Keratinocyte (primary cell): ENCODE measurements at regions not wholly inside any gene's neighbourhood (a gene's known extent, or its start where the extent isn't known, plus 50 kb on each side); places are given as distances from the start of the nearest gene placed in this dataset.

Source experiments
- DNase-seq: peaks from one replicate; pipeline ENCODE4 v3.0.0-alpha.2; 2011; ENCODE audit warnings: low read depth, missing footprints, low spot score
- FAIRE-seq: peaks from 2 replicates; lab custom pipeline; 2011; peaks lifted over from hg19 to GRCh38; lab: Jason Lieb, UNC
- H2AFZ ChIP-seq: 2 replicates; pipeline ENCODE4 v1.6.0; 2012; ENCODE audit warnings: low read length, control low read depth, inconsistent platforms; ENCODE audit not compliant: control insufficient read depth
- H3K27ac ChIP-seq: 2 replicates; pipeline ENCODE4 v1.5.1; 2011; ENCODE audit warnings: low read length; ENCODE audit not compliant: control insufficient read depth, insufficient read depth
- H3K27me3 ChIP-seq: 3 replicates; pipeline ENCODE4 v1.6.0; 2011; ENCODE audit warnings: low read length; ENCODE audit not compliant: control insufficient read depth, insufficient read depth; ENCODE audit errors: extremely low read depth
- H3K36me3 ChIP-seq, 2 experiments: 2 replicates in 1 of 2; 3 replicates in 1 of 2; pipeline ENCODE4 v1.5.1; 2011; ENCODE audit warnings: low read length in 2 of 2, mild to moderate bottlenecking in 1 of 2; ENCODE audit not compliant: control insufficient read depth in 2 of 2, insufficient read depth in 2 of 2; ENCODE audit errors: extremely low read depth in 1 of 2
- H3K4me1 ChIP-seq: 3 replicates; pipeline ENCODE4 v1.5.1; 2011; ENCODE audit warnings: low read length; ENCODE audit not compliant: control insufficient read depth, insufficient read depth; ENCODE audit errors: extremely low read depth
- H3K4me2 ChIP-seq: 3 replicates; pipeline ENCODE4 v1.6.0; 2011; ENCODE audit warnings: low read depth, low read length; ENCODE audit not compliant: control insufficient read depth, insufficient read depth; ENCODE audit errors: extremely low read depth
- H3K4me3 ChIP-seq, 3 experiments: fragments of 200-600 bp in 1 of 3; sonication (generic) in 1 of 3; 2 replicates in 2 of 3; 3 replicates in 1 of 3; pipeline ENCODE4 v1.5.1; 2011 to 2016; ENCODE audit warnings: low read length in 3 of 3, mild to moderate bottlenecking in 3 of 3, control low read depth in 2 of 3, inconsistent platforms in 1 of 3, low read depth in 1 of 3, mixed read lengths in 1 of 3, mixed run types in 1 of 3, moderate library complexity in 1 of 3; ENCODE audit not compliant: control insufficient read depth in 2 of 3, insufficient read depth in 2 of 3; ENCODE audit errors: extremely low read depth in 1 of 3
- H3K79me2 ChIP-seq: 2 replicates; pipeline ENCODE4 v1.6.0; 2012; ENCODE audit warnings: low read length; ENCODE audit not compliant: control insufficient read depth, insufficient read depth
- H3K9ac ChIP-seq: 3 replicates; pipeline ENCODE4 v1.6.0; 2011; ENCODE audit warnings: low read length; ENCODE audit not compliant: control insufficient read depth, insufficient read depth; ENCODE audit errors: extremely low read depth
- H3K9me1 ChIP-seq: 3 replicates; pipeline ENCODE4 v1.6.0; 2011; ENCODE audit warnings: low read length; ENCODE audit not compliant: control insufficient read depth, insufficient read depth; ENCODE audit errors: extremely low read depth
- H3K9me3 ChIP-seq: 2 replicates; pipeline ENCODE4 v1.5.1; 2012; ENCODE audit warnings: low read depth, low read length; ENCODE audit not compliant: control insufficient read depth
- H4K20me1 ChIP-seq: 3 replicates; pipeline ENCODE4 v1.6.0; 2011; ENCODE audit warnings: low read length; ENCODE audit not compliant: control insufficient read depth, insufficient read depth; ENCODE audit errors: extremely low read depth
- EZH2 ChIP-seq: IDR thresholded peaks from one replicate; pipeline ENCODE4 v1.6.1; 2012; ENCODE audit warnings: inconsistent platforms, mild to moderate bottlenecking, low read length, moderate library complexity
- dilution Hi-C: fragments of 300-500 bp; cut with MboI; formaldehyde crosslinking; loops from one replicate; pipeline ENCODE4 v1.7.0; 2020; ENCODE audit warnings: low sequenced_read_pairs; ENCODE audit not compliant: extremely low pct_ligation_motif_present
- TF ChIP-seq, protein P1 (sequence below), 3 experiments: IDR thresholded peaks in 1 of 3; conservative IDR thresholded peaks in 1 of 3; optimal IDR thresholded peaks in 1 of 3; 2 replicates in 2 of 3; 3 replicates in 1 of 3; pipeline versions ENCODE3 to v1.5.1; 2011; ENCODE audit warnings: low read length in 3 of 3, mild to moderate bottlenecking in 3 of 3, moderate library complexity in 2 of 3, control low read depth in 1 of 3, inconsistent platforms in 1 of 3; ENCODE audit not compliant: insufficient read depth in 2 of 3; ENCODE audit errors: extremely low read depth in 1 of 3

DNA sequence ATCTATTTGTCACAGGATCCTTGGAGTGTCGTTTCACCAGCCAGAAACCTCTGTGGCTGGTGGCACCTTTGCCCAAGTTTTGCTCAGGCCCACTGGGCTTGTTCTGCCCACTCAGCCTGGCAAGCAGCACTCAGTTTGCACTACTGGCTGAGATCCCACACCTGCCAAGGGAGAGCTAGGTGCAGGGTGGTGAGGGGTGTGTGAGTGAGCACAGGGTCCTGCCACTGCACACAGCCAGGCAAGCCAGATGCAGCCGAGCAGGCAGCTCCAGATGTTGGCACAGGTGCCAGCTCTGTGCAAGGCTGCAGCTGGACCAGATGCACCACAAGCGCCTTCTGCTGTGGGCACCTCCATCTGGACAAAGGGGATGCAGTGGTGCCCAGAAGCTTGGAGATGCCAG lies 281.7 kb upstream of the UBE2E3 start:
- dilution Hi-C loops = no loop called here
- no peak overlapping the region for H3K4me2 ChIP-seq
- DNase-seq (no peak), FAIRE-seq (no peak)
- no peaks in the 10 kb centered on the region for H4K20me1 ChIP-seq
- H3K27ac ChIP-seq = no peak overlapping the region
- no peaks in the 10 kb centered on the region for H3K4me1 ChIP-seq
- H3K36me3 ChIP-seq = no peaks in the 10 kb centered on the region
- H3K9me3 ChIP-seq = no peaks in the 10 kb centered on the region
- no peak overlapping the region for H2AFZ ChIP-seq
- no peaks in the 10 kb centered on the region for H3K79me2 ChIP-seq
- H3K9me1 ChIP-seq = no peaks in the 10 kb centered on the region
- TF ChIP-seq, protein P1, sequence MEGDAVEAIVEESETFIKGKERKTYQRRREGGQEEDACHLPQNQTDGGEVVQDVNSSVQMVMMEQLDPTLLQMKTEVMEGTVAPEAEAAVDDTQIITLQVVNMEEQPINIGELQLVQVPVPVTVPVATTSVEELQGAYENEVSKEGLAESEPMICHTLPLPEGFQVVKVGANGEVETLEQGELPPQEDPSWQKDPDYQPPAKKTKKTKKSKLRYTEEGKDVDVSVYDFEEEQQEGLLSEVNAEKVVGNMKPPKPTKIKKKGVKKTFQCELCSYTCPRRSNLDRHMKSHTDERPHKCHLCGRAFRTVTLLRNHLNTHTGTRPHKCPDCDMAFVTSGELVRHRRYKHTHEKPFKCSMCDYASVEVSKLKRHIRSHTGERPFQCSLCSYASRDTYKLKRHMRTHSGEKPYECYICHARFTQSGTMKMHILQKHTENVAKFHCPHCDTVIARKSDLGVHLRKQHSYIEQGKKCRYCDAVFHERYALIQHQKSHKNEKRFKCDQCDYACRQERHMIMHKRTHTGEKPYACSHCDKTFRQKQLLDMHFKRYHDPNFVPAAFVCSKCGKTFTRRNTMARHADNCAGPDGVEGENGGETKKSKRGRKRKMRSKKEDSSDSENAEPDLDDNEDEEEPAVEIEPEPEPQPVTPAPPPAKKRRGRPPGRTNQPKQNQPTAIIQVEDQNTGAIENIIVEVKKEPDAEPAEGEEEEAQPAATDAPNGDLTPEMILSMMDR (optimal IDR thresholded peaks at IDR 0.05 in 1 of 3, IDR thresholded peaks at IDR 0.05 in 1 of 3, conservative IDR thresholded peaks at IDR 0.05 in 1 of 3; ENCODE audit: extremely low read depth in 1 of 3, insufficient read depth in 2 of 3, low read length in 3 of 3) = no peak
- no peak for TF ChIP-seq EZH2
- no peaks in the 10 kb centered on the region for H3K27me3 ChIP-seq
- no peak overlapping the region for H3K9ac ChIP-seq
- no peak overlapping the region for H3K4me3 ChIP-seq

DNA sequence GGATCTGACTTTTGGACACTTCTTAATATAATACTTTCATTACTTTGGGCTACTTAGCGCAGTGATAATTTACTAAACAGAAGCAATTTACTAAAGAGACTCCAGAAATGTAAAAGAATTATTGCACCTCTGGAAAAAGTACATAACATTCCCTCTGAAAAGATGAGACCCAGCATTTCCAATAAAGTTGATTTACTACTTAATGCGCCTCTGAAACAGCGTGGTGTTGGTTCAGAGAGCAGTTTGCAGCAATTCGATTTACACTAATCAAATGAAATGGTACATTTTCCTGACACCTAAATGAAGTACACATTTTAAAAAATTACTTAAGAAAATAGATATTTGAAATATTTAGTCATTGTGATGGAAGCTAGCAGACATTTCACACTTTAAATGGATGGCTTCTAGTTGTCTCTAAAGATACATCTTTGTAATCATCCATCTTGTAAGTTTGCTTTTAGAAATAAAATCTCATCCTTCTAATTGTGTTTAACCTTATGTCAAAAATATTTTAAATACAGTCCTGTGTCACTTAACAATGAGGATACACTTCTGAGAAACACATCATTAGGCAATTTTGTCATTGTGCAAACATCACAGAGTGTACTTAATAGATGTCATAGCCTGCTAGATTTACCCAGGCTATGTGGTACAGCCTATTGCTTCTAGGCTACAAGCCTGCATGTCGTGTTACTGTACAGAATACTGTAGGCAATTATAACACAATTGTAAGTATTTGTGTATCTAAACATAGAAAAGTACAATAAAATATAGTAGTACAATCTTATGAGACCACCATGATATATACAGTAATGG lies 284.6 kb upstream of the UBE2E3 start:
- DNase-seq (no peak), FAIRE-seq (no peak)
- H3K36me3 ChIP-seq = no peaks in the 10 kb centered on the region
- H3K4me1 ChIP-seq = no peaks in the 10 kb centered on the region
- H2AFZ ChIP-seq = no peak overlapping the region
- H3K9me1 ChIP-seq = no peaks in the 10 kb centered on the region
- no peak overlapping the region for H3K9ac ChIP-seq
- H3K27ac ChIP-seq = no peak overlapping the region
- no peaks in the 10 kb centered on the region for H4K20me1 ChIP-seq
- H3K27me3 ChIP-seq = no peaks in the 10 kb centered on the region
- no peak overlapping the region for H3K4me3 ChIP-seq
- dilution Hi-C loops = no loop called here
- no peaks in the 10 kb centered on the region for H3K9me3 ChIP-seq
- no peak overlapping the region for H3K4me2 ChIP-seq
- TF ChIP-seq, protein P1 (optimal IDR thresholded peaks at IDR 0.05 in 1 of 3, IDR thresholded peaks at IDR 0.05 in 1 of 3, conservative IDR thresholded peaks at IDR 0.05 in 1 of 3; ENCODE audit: extremely low read depth in 1 of 3, insufficient read depth in 2 of 3, low read length in 3 of 3) = no peak
- no peak for TF ChIP-seq EZH2
- H3K79me2 ChIP-seq = no peaks in the 10 kb centered on the region
